Activated CD8-positive, alpha-beta T cell treated with anti-CD3 and anti-CD28 coated beads for 36 hours (primary cell): ENCODE measurements at regions not wholly inside any gene's neighbourhood (a gene's known extent, or its start where the extent isn't known, plus 50 kb on each side); places are given as distances from the start of the nearest gene placed in this dataset.

Source experiments
- ATAC-seq: fragments of 200-7000 bp; cut with Tn5 transposase; one replicate; pipeline ENCODE4 v1.10.0; 2021; ENCODE audit warnings: mild to moderate bottlenecking, moderate library complexity
- CTCF ChIA-PET: fragments of 350-600 bp; sonication (Branson Sonifier 250); formaldehyde crosslinking; loops from one replicate; lab custom pipeline; 2021; ENCODE audit warnings: antibody characterized with exemption; lab: Charles Lee
- POLR2A ChIA-PET: fragments of 350-600 bp; sonication (Branson Sonifier 250); formaldehyde crosslinking; loops from one replicate; lab custom pipeline; 2021; ENCODE audit warnings: antibody characterized with exemption; lab: Charles Lee
- DNase-seq: peaks from one replicate; pipeline ENCODE4 v3.0.0-alpha.2; 2020
- H3K27ac Mint-ChIP-seq: one replicate; pipeline ENCODE4 v1.8.0; 2021; ENCODE audit warnings: mild to moderate bottlenecking, mixed read lengths
- H3K27me3 Mint-ChIP-seq: one replicate; pipeline ENCODE4 v1.8.0; 2021; ENCODE audit warnings: mixed read lengths
- H3K36me3 Mint-ChIP-seq: one replicate; pipeline ENCODE4 v1.8.0; 2021; ENCODE audit warnings: low read depth, mixed read lengths
- H3K4me1 Mint-ChIP-seq: one replicate; pipeline ENCODE4 v1.8.0; 2021; ENCODE audit warnings: low read depth, mixed read lengths
- H3K4me3 Mint-ChIP-seq: one replicate; pipeline ENCODE4 v1.8.0; 2021; ENCODE audit warnings: mild to moderate bottlenecking, moderate library complexity, mixed read lengths
- H3K9me3 Mint-ChIP-seq: one replicate; pipeline ENCODE4 v1.8.0; 2021; ENCODE audit warnings: mixed read lengths
- CTCF ChIP-seq: fragments of 200-600 bp; IDR thresholded peaks from one replicate; pipeline ENCODE4 v1.8.0; 2022; ENCODE audit warnings: antibody characterized with exemption, mild to moderate bottlenecking
- intact Hi-C: fragments of 100-400 bp; cut with micrococcal nuclease; formaldehyde crosslinking; loops from one replicate; pipeline ENCODE4 v1.10.0; 2022

GRCh38 chr4:62872856-62873255 is 1536.4 kb downstream of the TECRL start:
- CTCF ChIA-PET: no interaction called here
- DNase-seq (no peak), ATAC-seq (no peak)
- intact Hi-C loops: no loop called here
- Mint-ChIP-seq H3K36me3 (no peaks in the 10 kb centered on the region), H3K9me3 (peaks cover 11% of the 10 kb centered on the region), H3K4me3 (no peak overlapping the region), H3K27ac (no peak overlapping the region), H3K27me3 (no peaks in the 10 kb centered on the region), H3K4me1 (no peaks in the 10 kb centered on the region)
- POLR2A ChIA-PET: no interaction called here
- no peak for TF ChIP-seq CTCF

- no peak for ATAC-seq
- peaks cover 6% of the 10 kb centered on the region for H3K9me3 Mint-ChIP-seq
- no peaks in the 10 kb centered on the region for H3K4me1 Mint-ChIP-seq
- no peaks in the 10 kb centered on the region for H3K36me3 Mint-ChIP-seq
- no peaks in the 10 kb centered on the region for H3K27me3 Mint-ChIP-seq
- no peak for TF ChIP-seq CTCF
- ChIA-PET CTCF (no interaction called here), POLR2A (no interaction called here)
- H3K4me3 Mint-ChIP-seq: no peak overlapping the region
- H3K27ac Mint-ChIP-seq: no peak overlapping the region
- intact Hi-C loops: no loop called here
- no peak for DNase-seq
These were observed 1538.2 kb downstream of the TECRL start for GRCh38 chr4:62871078-62871477.

GRCh38 chr4:62870451-62870850 is 1538.8 kb downstream of the TECRL start:
- no peak for ATAC-seq
- ChIA-PET CTCF (no interaction called here), POLR2A (no interaction called here)
- Mint-ChIP-seq H3K36me3 (no peaks in the 10 kb centered on the region), H3K27ac (no peak overlapping the region), H3K4me1 (no peaks in the 10 kb centered on the region), H3K9me3 (peaks cover 5% of the 10 kb centered on the region), H3K27me3 (no peaks in the 10 kb centered on the region), H3K4me3 (no peak overlapping the region)
- DNase-seq: no peak
- intact Hi-C loops: no loop called here
- no peak for TF ChIP-seq CTCF

- Mint-ChIP-seq H3K4me1 (no peaks in the 10 kb centered on the region), H3K9me3 (peaks cover 6% of the 10 kb centered on the region), H3K36me3 (no peaks in the 10 kb centered on the region), H3K27ac (no peak overlapping the region), H3K27me3 (no peaks in the 10 kb centered on the region), H3K4me3 (no peak overlapping the region)
- TF ChIP-seq CTCF: no peak
- POLR2A ChIA-PET: no interaction called here
- intact Hi-C loops: no loop called here
- CTCF ChIA-PET: no interaction called here
- DNase-seq (no peak), ATAC-seq (no peak)
These were observed 1544.0 kb downstream of the TECRL start for GRCh38 chr4:62865261-62865660.

- H3K36me3 Mint-ChIP-seq: no peaks in the 10 kb centered on the region
- POLR2A ChIA-PET: interaction anchor here (0.6 kb wide), 1 partner anchor 14 kb away, joined by 3 read pairs; no protein-coding TSS in a partner anchor
- no peaks in the 10 kb centered on the region for H3K27me3 Mint-ChIP-seq
- intact Hi-C loops: no loop called here
- H3K27ac Mint-ChIP-seq: no peak overlapping the region
- DNase-seq: no peak
- no peaks in the 10 kb centered on the region for H3K4me1 Mint-ChIP-seq
- no peak for ATAC-seq
- H3K4me3 Mint-ChIP-seq: no peak overlapping the region
- peaks cover 3% of the 10 kb centered on the region for H3K9me3 Mint-ChIP-seq
- no peak for TF ChIP-seq CTCF
- CTCF ChIA-PET: no interaction called here
These were observed 1559.6 kb downstream of the TECRL start for GRCh38 chr4:62849696-62850095.
